Fibroblast of pulmonary artery (primary cell): ENCODE measurements at regions not wholly inside any gene's neighbourhood (a gene's known extent, or its start where the extent isn't known, plus 50 kb on each side); places are given as distances from the start of the nearest gene placed in this dataset.

ENCODE experiments used
- DNase-seq: peaks from one replicate; pipeline ENCODE4 v3.0.0-alpha.2; 2010; ENCODE audit warnings: low read depth
- H3K4me3 ChIP-seq: replicated peaks from 2 replicates; pipeline ENCODE4 v1.5.1; 2011; ENCODE audit warnings: low read depth, mild to moderate bottlenecking, control low read depth, low read length, moderate library complexity
- CTCF ChIP-seq: IDR thresholded peaks from 2 replicates; pipeline ENCODE4 v1.5.1; 2011; ENCODE audit warnings: mild to moderate bottlenecking, control low read depth, low read length, inconsistent platforms; ENCODE audit errors: missing control alignments

- no peak overlapping the region for H3K4me3 ChIP-seq
- TF ChIP-seq CTCF, result no peak
- DNase-seq, result no peak
These were observed 102.4 kb downstream of the KCTD12 start for GRCh38 chr13:76783798-76784197.

GRCh38 chr13:76778853-76779252 lies 107.4 kb downstream of the KCTD12 start:
- no peak for TF ChIP-seq CTCF
- DNase-seq, result peak; percentile 43

GRCh38 chr13:76777096-76777495 lies 109.1 kb downstream of the KCTD12 start:
- no peak for TF ChIP-seq CTCF
- DNase-seq, result no peak
- H3K4me3 ChIP-seq, result no peak overlapping the region

More at GRCh38 chr13:76778853-76779252, 107.4 kb downstream of the KCTD12 start:
- H3K4me3 ChIP-seq, result no peak overlapping the region

GRCh38 chr13:76775088-76775740 lies 111.0 kb downstream of the KCTD12 start:
- peak; percentile 34 for DNase-seq
- TF ChIP-seq CTCF, result no peak
- H3K4me3 ChIP-seq, result no peak overlapping the region

GRCh38 chr13:76773448-76774094 lies 112.6 kb downstream of the KCTD12 start:
- no peak for DNase-seq
- H3K4me3 ChIP-seq, result no peak overlapping the region
- TF ChIP-seq CTCF, result no peak

- TF ChIP-seq CTCF, result no peak
- H3K4me3 ChIP-seq, result no peak overlapping the region
- no peak for DNase-seq
These were observed 114.0 kb downstream of the KCTD12 start for GRCh38 chr13:76772241-76772640.

GRCh38 chr13:76769271-76769791 lies 116.9 kb downstream of the KCTD12 start:
- no peak overlapping the region for H3K4me3 ChIP-seq
- no peak for DNase-seq
- TF ChIP-seq CTCF, result no peak
